NOMO-1 treated with dmso at 0.1 percent for 144 hours (cell line): ENCODE measurements at regions not wholly inside any gene's neighbourhood (a gene's known extent, or its start where the extent isn't known, plus 50 kb on each side); places are given as distances from the start of the nearest gene placed in this dataset.

Experiments
- DNase-seq: peaks from one replicate; lab custom pipeline; 2025; ENCODE audit not compliant: unreplicated experiment; lab: John Stamatoyannopoulos, UW

- DNase-seq = no peak
Measured at GRCh38 chr11:122062763-122063162, 53.3 kb downstream of the BLID start.

DNA sequence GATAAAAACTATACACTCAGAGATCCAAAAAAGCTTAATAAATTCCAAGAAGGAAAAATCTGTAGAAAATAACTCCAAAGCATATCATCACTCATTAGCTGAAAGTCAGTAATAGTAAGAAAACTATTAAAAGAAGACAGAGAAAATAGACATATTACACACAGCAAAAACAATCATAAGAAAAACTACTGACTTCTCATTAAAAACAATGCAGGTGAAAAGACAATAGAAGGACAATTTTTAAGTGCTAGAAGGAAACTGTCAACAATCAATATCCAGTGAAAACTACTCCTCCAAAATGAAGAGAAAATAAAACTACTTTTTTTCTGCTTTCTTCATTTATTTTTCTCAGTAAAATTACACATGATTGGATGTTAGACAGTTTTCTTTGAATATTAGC is 56.5 kb downstream of the BLID start:
- DNase-seq = no peak

DNA sequence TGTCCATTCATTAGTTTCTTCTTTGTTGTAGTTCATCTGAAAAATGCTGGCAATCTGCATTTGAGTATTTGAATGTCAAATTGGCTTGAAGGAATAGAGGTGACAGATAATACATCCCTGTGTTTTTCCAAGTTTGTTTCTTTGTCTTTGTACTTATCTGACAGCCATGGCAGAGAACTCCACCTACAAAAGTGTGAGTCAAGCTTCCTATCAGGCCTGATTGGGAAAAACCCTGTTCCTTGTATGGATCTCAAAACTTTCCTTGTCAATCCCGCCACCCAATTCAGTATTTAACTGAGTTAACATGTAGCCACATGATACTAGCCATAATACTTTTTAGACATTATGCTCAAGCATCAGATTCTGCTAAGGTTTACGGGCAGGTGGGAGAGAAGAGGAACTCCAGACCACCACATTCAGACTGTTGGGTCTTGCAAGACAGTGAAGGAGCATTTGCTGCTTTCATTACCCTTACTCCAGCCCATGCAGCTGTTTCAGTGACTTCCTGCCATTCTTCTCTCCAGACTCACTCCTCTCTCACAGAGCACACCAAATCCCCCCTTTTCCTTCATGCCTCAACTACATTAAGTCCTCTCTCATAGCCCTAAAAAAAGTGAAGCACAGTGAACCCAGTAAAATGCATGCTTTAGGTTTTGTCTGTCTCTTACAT is 65.9 kb downstream of the BLID start:
- DNase-seq = no peak

- DNase-seq = no peak
Measured at GRCh38 chr11:122048401-122048800, 67.6 kb downstream of the BLID start.

DNA sequence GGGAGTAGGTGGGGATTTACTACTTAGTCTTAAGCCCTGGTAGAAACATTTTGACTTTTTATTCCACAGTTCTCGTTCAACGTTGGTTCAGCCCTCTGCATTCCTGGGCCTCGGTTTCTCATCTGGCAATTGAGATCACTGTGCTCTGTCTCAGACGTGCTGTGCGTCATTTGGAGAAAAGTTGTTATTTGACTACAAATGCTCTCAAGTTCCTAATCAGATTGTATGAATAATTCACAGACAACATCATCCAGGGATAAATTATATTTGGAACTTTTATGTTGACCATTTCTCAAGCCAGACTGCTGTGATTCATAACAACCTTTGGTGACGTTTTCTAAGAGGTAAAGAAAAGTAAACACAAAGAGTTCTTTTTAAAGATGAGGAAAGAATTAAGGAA is 69.2 kb downstream of the BLID start:
- DNase-seq = no peak

GRCh38 chr11:122046438-122046837 is 69.6 kb downstream of the BLID start:
- DNase-seq = no peak

- DNase-seq = no peak
Measured at GRCh38 chr11:122045181-122045586, 70.8 kb downstream of the BLID start.

- DNase-seq = no peak
Measured at GRCh38 chr11:122044086-122044485, 71.9 kb downstream of the BLID start.

DNA sequence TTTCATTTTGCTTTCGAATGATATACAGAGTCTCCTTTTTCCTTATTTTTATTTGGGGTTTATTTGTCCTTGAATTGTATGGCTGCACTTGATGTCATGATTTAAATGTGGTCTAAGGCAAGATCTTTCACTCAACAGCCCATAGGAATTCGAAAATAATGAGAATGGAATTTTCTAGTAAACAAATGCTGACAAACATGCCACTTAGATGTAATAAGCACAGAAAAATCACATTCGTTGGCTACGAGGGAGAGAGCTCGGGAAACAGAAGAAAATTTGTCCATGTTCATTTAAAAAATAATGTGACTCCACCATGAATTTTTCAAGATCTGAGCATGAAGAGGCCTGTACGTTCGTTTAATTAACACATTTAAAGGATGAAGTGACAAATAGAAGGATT is 73.0 kb downstream of the BLID start:
- DNase-seq = no peak

- DNase-seq = no peak
Measured at GRCh38 chr11:122040464-122040863, 75.6 kb downstream of the BLID start.

GRCh38 chr11:122038543-122038942 is 77.5 kb downstream of the BLID start:
- no peak for DNase-seq

DNA sequence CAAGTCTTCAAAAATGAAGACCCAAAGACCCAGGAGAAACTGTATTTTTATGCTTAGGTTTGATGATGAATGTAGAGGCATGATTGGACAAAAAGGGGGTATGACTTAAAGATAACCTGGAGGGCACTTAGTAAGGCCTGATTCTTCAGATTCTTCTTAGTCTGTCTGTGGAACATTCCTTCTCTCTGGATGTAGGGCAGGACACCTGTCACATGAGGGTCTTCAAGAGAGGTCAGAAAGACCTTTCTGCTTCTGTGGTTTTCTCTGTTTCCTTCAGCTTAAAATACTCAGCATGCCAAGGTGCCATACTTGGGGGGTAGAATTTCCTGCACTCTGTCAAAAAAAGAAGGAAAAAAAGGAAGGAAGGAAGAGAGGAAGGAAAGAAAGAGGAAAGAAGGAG is 78.1 kb downstream of the BLID start:
- no peak for DNase-seq

DNA sequence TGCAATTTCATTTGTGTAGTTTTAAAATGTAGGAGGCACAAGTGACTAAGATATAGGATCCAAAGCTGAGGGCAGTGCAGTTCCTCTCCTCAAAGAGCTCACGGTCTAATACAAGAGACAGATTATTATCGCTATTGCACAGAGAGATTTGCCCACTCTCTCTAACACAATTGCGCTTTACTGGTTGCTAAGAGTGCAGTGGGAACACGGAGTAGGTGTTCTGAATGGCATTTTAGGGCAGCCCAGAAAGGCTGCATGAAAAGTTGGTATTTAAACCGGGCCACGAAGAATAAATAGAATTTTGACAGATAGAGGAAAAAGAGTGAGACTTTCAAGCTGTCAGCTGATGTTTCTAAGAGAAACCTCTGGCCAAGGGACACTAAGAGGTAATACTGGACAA is 79.5 kb downstream of the BLID start:
- no peak for DNase-seq

DNA sequence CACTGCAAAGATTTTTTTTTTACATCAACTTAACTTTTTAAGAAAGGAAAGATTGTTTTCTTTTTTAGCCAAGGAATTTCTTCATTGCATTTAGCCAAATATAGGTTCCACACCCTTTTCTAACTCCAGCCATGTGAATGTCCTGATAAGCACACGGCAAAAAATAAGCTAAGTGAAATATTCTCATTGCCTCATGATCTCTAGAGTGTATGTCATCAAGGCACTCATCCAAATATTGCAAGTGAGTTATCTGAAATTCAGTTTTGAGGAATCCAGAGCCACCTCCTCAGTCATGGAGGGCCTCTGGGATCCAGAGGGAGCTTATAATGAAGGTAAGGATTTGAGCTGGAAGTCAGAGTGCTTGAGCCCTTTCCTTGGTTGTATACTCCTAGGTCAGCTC is 80.0 kb downstream of the BLID start:
- DNase-seq = no peak

DNA sequence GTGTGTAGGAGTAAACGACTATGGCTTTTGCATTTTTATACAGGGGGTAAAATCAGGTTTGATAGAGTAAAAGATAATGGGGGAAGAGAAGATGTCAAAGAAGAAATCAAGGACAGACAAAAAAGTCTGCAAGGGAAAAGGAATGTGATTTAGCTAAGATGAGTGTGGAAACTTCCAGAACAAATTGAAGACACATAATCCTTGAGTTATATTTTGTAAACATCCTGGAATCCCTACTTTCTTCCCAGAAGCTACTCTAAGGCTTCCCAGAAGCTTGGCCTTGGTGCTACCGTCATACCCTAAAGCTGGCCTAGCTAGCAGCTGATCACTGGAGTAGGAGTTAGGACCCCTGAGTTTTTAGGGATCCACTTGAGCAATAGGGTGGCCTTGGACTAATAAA is 82.4 kb downstream of the BLID start:
- DNase-seq = no peak

GRCh38 chr11:122033193-122033592 is 82.8 kb downstream of the BLID start:
- no peak for DNase-seq

DNA sequence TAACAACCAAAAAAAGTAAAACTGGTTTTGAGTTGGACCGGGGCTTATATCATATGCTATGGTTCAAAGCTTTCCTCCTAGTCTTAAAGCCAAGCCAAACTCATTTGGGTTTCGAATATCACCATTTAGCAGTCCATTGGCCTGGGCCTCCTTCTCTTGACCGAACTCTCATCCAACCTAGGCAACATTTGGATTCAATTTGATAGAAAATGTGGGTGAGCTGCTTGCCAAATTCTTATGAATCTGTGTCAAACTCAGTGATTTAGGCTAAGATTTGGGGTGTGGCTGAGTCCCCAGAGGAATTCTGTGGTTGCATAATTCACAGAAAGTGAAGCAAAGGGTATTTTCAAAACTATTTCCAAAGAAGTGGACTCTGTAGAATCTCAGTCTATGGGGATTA is 83.7 kb downstream of the BLID start:
- no peak for DNase-seq

DNA sequence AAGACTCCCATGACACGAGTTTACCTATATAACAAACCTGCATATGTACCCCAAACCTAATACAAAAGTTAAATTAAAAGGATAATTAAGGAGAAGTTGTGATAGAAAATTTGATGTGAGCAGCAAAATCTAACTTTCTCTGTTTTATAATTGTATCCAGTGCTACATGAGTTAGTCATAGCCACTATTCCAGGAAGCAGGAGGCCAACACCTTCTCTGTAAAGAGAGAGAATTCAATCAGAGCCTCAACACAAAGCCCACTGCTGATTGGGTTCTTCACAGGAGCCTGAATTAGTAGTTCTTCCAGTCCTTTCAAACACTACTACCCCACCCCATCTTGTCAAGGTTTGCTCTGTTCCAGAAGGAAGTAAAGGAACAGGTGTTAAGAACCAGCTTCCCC is 84.2 kb downstream of the BLID start:
- no peak for DNase-seq

- DNase-seq = no peak
Measured at GRCh38 chr11:122030286-122030685, 85.7 kb downstream of the BLID start.

DNA sequence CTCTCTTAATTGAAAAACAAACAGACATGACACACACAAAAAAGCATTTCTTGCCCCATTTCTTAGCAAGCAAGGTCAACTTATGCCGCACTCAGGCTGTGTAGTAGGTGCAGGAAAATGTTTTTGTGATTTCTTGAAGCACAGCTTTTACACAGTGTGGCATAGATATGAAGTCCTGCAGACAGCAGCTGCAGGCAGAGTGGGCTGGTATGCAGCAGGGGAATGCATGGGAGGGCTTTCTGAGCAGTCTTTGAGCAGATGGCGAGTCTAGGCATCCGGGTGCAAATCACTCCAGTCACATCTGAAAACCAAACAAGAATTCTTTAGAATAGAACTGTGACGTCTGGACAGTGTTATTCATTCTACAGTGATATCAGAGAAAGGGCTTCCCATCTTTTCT is 87.5 kb downstream of the BLID start:
- DNase-seq = no peak

- no peak for DNase-seq
Measured at GRCh38 chr11:122028036-122028435, 88.0 kb downstream of the BLID start.

DNA sequence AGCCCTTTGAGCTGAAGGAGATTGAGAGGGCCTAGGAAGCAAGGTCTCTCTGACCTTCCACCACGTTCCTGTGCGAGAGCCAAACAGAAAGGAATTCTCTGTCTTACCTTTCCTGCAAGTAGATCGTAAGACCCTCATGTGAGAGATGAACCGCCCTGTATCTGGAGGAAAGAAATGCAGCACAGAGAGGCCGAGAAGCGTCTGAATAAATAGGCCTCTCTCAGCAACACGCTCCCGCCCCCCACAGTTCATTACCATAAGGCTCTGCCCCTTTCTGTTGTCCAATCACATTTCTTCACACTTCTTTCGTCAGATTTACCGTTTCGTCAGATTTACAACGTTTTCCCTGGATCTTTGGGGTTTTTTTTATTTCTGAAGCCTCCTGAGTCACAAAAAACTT is 90.3 kb downstream of the BLID start:
- no peak for DNase-seq

DNA sequence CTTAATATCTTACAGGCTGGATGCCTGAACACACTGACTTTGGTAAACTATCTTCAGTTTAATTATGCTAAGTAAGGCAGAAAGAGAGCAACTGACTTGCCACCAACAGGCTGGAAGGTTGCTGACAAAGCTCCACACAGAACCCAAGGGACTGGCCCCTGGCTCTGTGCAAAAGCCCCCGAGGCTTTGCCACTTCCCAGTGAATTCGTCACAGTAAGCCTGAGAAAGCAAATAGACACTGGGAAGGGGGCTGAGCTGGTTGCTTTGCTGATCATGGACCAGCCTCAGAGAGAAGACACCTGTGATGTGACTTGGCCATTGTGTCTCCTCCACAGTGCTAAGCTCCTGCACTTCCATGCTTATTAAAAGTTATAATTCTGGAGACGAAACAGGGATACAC is 91.7 kb downstream of the BLID start:
- no peak for DNase-seq
